AG04449 (cell line): ENCODE measurements at regions not wholly inside any gene's neighbourhood (a gene's known extent, or its start where the extent isn't known, plus 50 kb on each side); places are given as distances from the start of the nearest gene placed in this dataset.

Experiments
- CTCF ChIA-PET: fragments of 350-600 bp; formaldehyde crosslinking; extraction: SDS; loops from one replicate; lab custom pipeline; 2021; ENCODE audit warnings: antibody characterized with exemption; lab: Yijun Ruan, JAX
- POLR2A ChIA-PET: fragments of 400-600, 350-600 bp; formaldehyde crosslinking; extraction: SDS; loops from one replicate; lab custom pipeline; 2020; ENCODE audit warnings: antibody characterized with exemption, inconsistent platforms; lab: Yijun Ruan, JAX
- DNase-seq: peaks from one replicate; pipeline ENCODE4 v3.0.0-alpha.2; 2010; ENCODE audit warnings: low read depth, low spot score
- H3K4me3 ChIP-seq: 2 replicates; pipeline ENCODE4 v1.5.1; 2011; ENCODE audit warnings: low read depth, mild to moderate bottlenecking, control low read depth, low read length
- CTCF ChIP-seq: IDR thresholded peaks from one replicate; pipeline ENCODE4 v1.5.1; 2011; ENCODE audit warnings: mild to moderate bottlenecking, moderate library complexity, low read length, control low read depth, inconsistent platforms; ENCODE audit not compliant: insufficient read depth; ENCODE audit errors: missing control alignments

- POLR2A ChIA-PET: no interaction called here
- DNase-seq: no peak
- CTCF ChIA-PET: no interaction called here
Observed at GRCh38 chr3:128555841-128556240, 62.8 kb upstream of the GATA2 start.

GRCh38 chr3:128555098-128555825 is 62.3 kb upstream of the GATA2 start:
- CTCF ChIA-PET: no interaction called here
- POLR2A ChIA-PET: no interaction called here
- H3K4me3 ChIP-seq: no peak overlapping the region
- DNase-seq: no peak
- no peak for TF ChIP-seq CTCF

More at GRCh38 chr3:128555841-128556240, 62.8 kb upstream of the GATA2 start:
- H3K4me3 ChIP-seq: no peak overlapping the region
- TF ChIP-seq CTCF: no peak

GRCh38 chr3:128554465-128555097 is 61.6 kb upstream of the GATA2 start:
- TF ChIP-seq CTCF: no peak
- no peak for DNase-seq
- ChIA-PET POLR2A (no interaction called here), CTCF (interaction anchor here (1.4 kb wide), 1 partner anchor 54 kb away, joined by 3 read pairs; no protein-coding TSS in a partner anchor)
- no peak overlapping the region for H3K4me3 ChIP-seq

GRCh38 chr3:128554100-128554464 is 61.1 kb upstream of the GATA2 start:
- ChIA-PET POLR2A (no interaction called here), CTCF (interaction anchor here (1.4 kb wide), 1 partner anchor 54 kb away, joined by 3 read pairs; no protein-coding TSS in a partner anchor)
- no peak overlapping the region for H3K4me3 ChIP-seq
- TF ChIP-seq CTCF: no peak
- no peak for DNase-seq

- DNase-seq: no peak
- TF ChIP-seq CTCF: no peak
- ChIA-PET POLR2A (interaction anchor here (0.7 kb wide), 1 partner anchor 376 kb away, joined by 5 read pairs; no protein-coding TSS in a partner anchor), CTCF (interaction anchor here (1.4 kb wide), 1 partner anchor 55 kb away, joined by 3 read pairs; no protein-coding TSS in a partner anchor)
- H3K4me3 ChIP-seq: no peak overlapping the region
Observed at GRCh38 chr3:128553560-128553959, 60.6 kb upstream of the GATA2 start.

GRCh38 chr3:128551867-128552266 is 58.9 kb upstream of the GATA2 start:
- POLR2A ChIA-PET: no interaction called here
- no peak for DNase-seq
- H3K4me3 ChIP-seq: no peak overlapping the region
- CTCF ChIA-PET: interaction anchor here (1.2 to 1.3 kb wide), 2 partner anchors 55 to 66 kb away, joined by 3 to 4 read pairs; no protein-coding TSS in a partner anchor
- TF ChIP-seq CTCF: no peak
